Heart left ventricle (tissue), 16 donors: ENCODE measurements at regions not wholly inside any gene's neighbourhood (a gene's known extent, or its start where the extent isn't known, plus 50 kb on each side); places are given as distances from the start of the nearest gene placed in this dataset.

Experiments used
- ATAC-seq, 4 donors: fragments of 200-7000 bp; cut with Tn5 transposase; one replicate each; pipeline ENCODE4 v1.9.1; 2020 to 2022; ENCODE audit warnings: moderate library complexity in 4 of 4, mild to moderate bottlenecking in 3 of 4, moderate number of reproducible peaks in 1 of 4
- DNase-seq, 5 donors: peaks; one replicate each; pipeline ENCODE4 v3.0.0-alpha.2; 2020
- H3K27ac ChIP-seq, 12 donors: fragments of 200-600 bp; sonication (generic) in 4 of 12; one replicate each; pipeline versions ENCODE4 v1.5.0 to v1.8.0; 2016 to 2022; ENCODE audit warnings: mild to moderate bottlenecking in 2 of 12
- H3K27me3 ChIP-seq, 9 donors: fragments of 200-600 bp; sonication (generic) in 2 of 9; one replicate each; pipeline versions ENCODE4 v1.5.1 to v1.8.0; 2016 to 2022; ENCODE audit warnings: mild to moderate bottlenecking in 3 of 9
- H3K36me3 ChIP-seq, 9 donors: fragments of 200-600 bp; sonication (generic) in 2 of 9; one replicate each; pipeline versions ENCODE4 v1.5.0 to v1.8.0; 2018 to 2022; ENCODE audit warnings: mild to moderate bottlenecking in 2 of 9
- H3K4me1 ChIP-seq, 12 donors: fragments of 200-600 bp; sonication (generic) in 4 of 12; one replicate each; pipeline versions ENCODE4 v1.5.0 to v1.8.0; 2016 to 2022; ENCODE audit warnings: mild to moderate bottlenecking in 3 of 12
- H3K4me3 ChIP-seq, 12 donors: fragments of 200-600 bp; sonication (generic) in 4 of 12; one replicate each; pipeline versions ENCODE4 v1.5.0 to v1.8.0; 2017 to 2022; ENCODE audit warnings: mild to moderate bottlenecking in 9 of 12, moderate library complexity in 4 of 12
- H3K9me3 ChIP-seq, 12 donors: fragments of 200-600 bp; sonication (generic) in 4 of 12; one replicate each; pipeline versions ENCODE4 v1.5.0 to v1.8.0; 2016 to 2022; ENCODE audit warnings: mild to moderate bottlenecking in 1 of 12
- CTCF ChIP-seq, 12 donors: fragments of 200-600 bp; sonication (generic) in 4 of 12; IDR thresholded peaks; one replicate each; pipeline versions ENCODE4 v1.5.0 to v1.8.0; 2018 to 2022; ENCODE audit warnings: antibody characterized with exemption in 12 of 12, mild to moderate bottlenecking in 5 of 12
- POLR2A ChIP-seq, 2 donors: fragments of 450-650 bp; IDR thresholded peaks; one replicate each; pipeline ENCODE4 v1.6.1; 2017; ENCODE audit warnings: antibody characterized with exemption in 2 of 2, mild to moderate bottlenecking in 2 of 2, moderate library complexity in 2 of 2
- WGBS, 4 donors: extraction: QIAGEN DNeasy Blood & Tissue Kit in 2 of 4; methylation state at CpG; one replicate each; pipeline versions ENCODE4 v1.1.5 to v1.1.7; 2013 to 2018; 5-methylcytosine and 5-hydroxymethylcytosine counted together
- intact Hi-C, 10 donors: fragments of 100-400 bp; cut with DNase I; formaldehyde crosslinking; loops; one replicate each; pipeline versions ENCODE4 v1.11.1 to v1.14.2; 2022
- donor health status: ischemic (EF 13 %, LVEDD 7.1; RV severe dilation, severe dysfunction).
- donor health status: healthy with polysubstance abuse.
- donor health status: DM: no; HTN: yes; CAD: no.
- donor health status: DM: no; HTN: no; CAD: no.
- donor health status: ischemic (EF 25% LVEDD 6.9; RV normal size, moderate dysfunction).
- donor health status: ischemic (EF 25% LVEDD 5.7; RV mildly dilated, moderate dysfunction).
- donor health status: healthy.
- donor health status: DM: yes; HTN: yes; CAD: no.
- donor health status: ischemic (EF 35%, LVEDD 5.7; RV mildly dilated, moderate dysfunction).
- donor health status: nonischemic (EF 11% LVEDD 7.7; RV severe dilation, severe dysfunction).
- donor health status: DM: yes; HTN: yes; CAD: no.
- donor health status: PGD.
- donor health status: ischemic (EF 29% LVEDD 5.4; RV normal size, mild dysfunction).
- donor health status: nonischemic (EF 23%, LVEDD 6.1; RV moderate dilation, normal function).

GRCh38 chr3:44061268-44061667 is 180.4 kb upstream of the TOPAZ1 start:
- ATAC-seq (no peak), DNase-seq (no peak)
- peaks cover 0 to 39% (median 6%) of the 10 kb centered on the region in 9 donors for H3K27me3 ChIP-seq
- intact Hi-C loops, result no loop called here
- 73 to 82% (median 76%) methylated on average over 3 of the region's 3 CpGs for WGBS, 4 donors
- no peak overlapping the region for H3K4me3 ChIP-seq
- H3K9me3 ChIP-seq, result no peaks in the 10 kb centered on the region
- no peak for TF ChIP-seq CTCF (IDR thresholded peaks at IDR 0.05)
- no peak for TF ChIP-seq POLR2A (IDR thresholded peaks at IDR 0.05)
- peaks cover 0 to 9% (median 0%) of the 10 kb centered on the region in 12 donors for H3K4me1 ChIP-seq
- H3K36me3 ChIP-seq, result no peaks in the 10 kb centered on the region
- H3K27ac ChIP-seq, result no peak overlapping the region

GRCh38 chr3:44061961-44062360 is 179.7 kb upstream of the TOPAZ1 start:
- H3K9me3 ChIP-seq, result no peaks in the 10 kb centered on the region
- intact Hi-C loops, result no loop called here
- H3K4me1 ChIP-seq, result peaks cover 0 to 9% (median 0%) of the 10 kb centered on the region in 12 donors
- no peak overlapping the region for H3K4me3 ChIP-seq
- no peak for DNase-seq
- WGBS, 4 donors, result 50 to 61% (median 55%) methylated on average over 9 of the region's 9 CpGs
- no peaks in the 10 kb centered on the region for H3K36me3 ChIP-seq
- H3K27me3 ChIP-seq, result peaks cover 0 to 39% (median 6%) of the 10 kb centered on the region in 9 donors
- ATAC-seq, result no peak
- TF ChIP-seq CTCF (IDR thresholded peaks at IDR 0.05) (no peak), POLR2A (IDR thresholded peaks at IDR 0.05) (no peak)
- no peak overlapping the region for H3K27ac ChIP-seq

GRCh38 chr3:44065311-44066094 is 176.2 kb upstream of the TOPAZ1 start:
- Histone ChIP-seq H3K9me3 (no peaks in the 10 kb centered on the region), H3K27ac (no peak overlapping the region), H3K4me1 (peaks cover 0 to 9% (median 0%) of the 10 kb centered on the region in 12 donors), H3K4me3 (no peak overlapping the region), H3K36me3 (no peaks in the 10 kb centered on the region), H3K27me3 (peaks cover 0 to 24% (median 6%) of the 10 kb centered on the region in 9 donors)
- peak in 2 of 5 donors; percentile 21 to 34 for DNase-seq
- intact Hi-C loops, result loop anchor here in 1 of 10 donors (2.0 kb wide), 1 partner anchor 69 kb away; no protein-coding TSS in a partner anchor
- 34 to 44% (median 37%) methylated on average over 10 of the region's 10 CpGs for WGBS, 4 donors
- TF ChIP-seq CTCF (IDR thresholded peaks at IDR 0.05), result no peak
- no peak for TF ChIP-seq POLR2A (IDR thresholded peaks at IDR 0.05)
- peak; percentile 88 to 91 (median 90) for ATAC-seq

GRCh38 chr3:44066806-44067205 is 174.9 kb upstream of the TOPAZ1 start:
- no peak for ATAC-seq
- no peak for DNase-seq
- intact Hi-C loops, result no loop called here
- Histone ChIP-seq H3K27ac (no peak overlapping the region), H3K4me3 (no peak overlapping the region), H3K27me3 (peaks cover 0 to 13% (median 0%) of the 10 kb centered on the region in 9 donors), H3K9me3 (no peaks in the 10 kb centered on the region), H3K4me1 (peaks cover 0 to 9% (median 0%) of the 10 kb centered on the region in 12 donors), H3K36me3 (no peaks in the 10 kb centered on the region)
- WGBS, 4 donors, result 55 to 75% (median 66%) methylated on average over 3 of the region's 3 CpGs
- TF ChIP-seq CTCF (IDR thresholded peaks at IDR 0.05), result no peak
- no peak for TF ChIP-seq POLR2A (IDR thresholded peaks at IDR 0.05)
